OCI-LY3 (cell line): ENCODE measurements at regions not wholly inside any gene's neighbourhood (a gene's known extent, or its start where the extent isn't known, plus 50 kb on each side); places are given as distances from the start of the nearest gene placed in this dataset.

Experiments
- H2AFZ ChIP-seq: fragments of 200-600, 300-600 bp; shearing (Covaris generic); 2 replicates; pipeline ENCODE4 v1.6.0; 2014; ENCODE audit warnings: antibody characterized with exemption, low read depth, low read length
- H3K27ac ChIP-seq: fragments of 200-600, 300-600 bp; sonication (generic); 2 replicates; pipeline ENCODE4 v1.5.1; 2014; ENCODE audit warnings: mild to moderate bottlenecking, low read length, moderate library complexity, mixed read lengths
- H3K27me3 ChIP-seq: fragments of 200-600, 300-600 bp; sonication (generic); 2 replicates; pipeline ENCODE4 v1.6.1; 2014; ENCODE audit warnings: low read depth, low read length, mixed read lengths
- H3K36me3 ChIP-seq: fragments of 200-600, 300-600 bp; sonication (generic); replicated peaks from 2 replicates; pipeline ENCODE3; 2014; ENCODE audit warnings: low read depth, low read length, mixed read lengths
- H3K4me1 ChIP-seq: fragments of 300-600, 200-600 bp; sonication (generic); 2 replicates; pipeline ENCODE4 v1.6.1; 2014; ENCODE audit warnings: low read length, mixed read lengths
- H3K4me2 ChIP-seq: fragments of 200-600, 300-600 bp; sonication (generic); 2 replicates; pipeline ENCODE4 v1.6.1; 2014; ENCODE audit warnings: low read length, mixed read lengths
- H3K4me3 ChIP-seq: fragments of 300-600, 200-600 bp; sonication (generic); 2 replicates; pipeline ENCODE4 v1.5.1; 2014; ENCODE audit warnings: antibody characterized with exemption, mild to moderate bottlenecking, low read length, moderate library complexity
- H3K79me2 ChIP-seq: fragments of 300-600, 200-600 bp; shearing (Covaris generic); 2 replicates; pipeline ENCODE4 v1.6.1; 2014; ENCODE audit warnings: mild to moderate bottlenecking, low read length, mixed read lengths
- H3K9ac ChIP-seq: fragments of 300-600, 200-600 bp; shearing (Covaris generic); 2 replicates; pipeline ENCODE4 v1.6.0; 2014; ENCODE audit warnings: mild to moderate bottlenecking, low read length, moderate library complexity
- H3K9me3 ChIP-seq: fragments of 200-600, 300-600 bp; shearing (Covaris generic); 2 replicates; pipeline ENCODE4 v1.6.1; 2014; ENCODE audit warnings: low read length, mixed read lengths; ENCODE audit not compliant: insufficient read depth
- H4K20me1 ChIP-seq: fragments of 200-600, 300-600 bp; sonication (generic); 2 replicates; pipeline ENCODE4 v1.6.1; 2016; ENCODE audit warnings: low read length, mixed read lengths; ENCODE audit not compliant: insufficient read depth
- EZH2phosphoT487 ChIP-seq: fragments of 200-600 bp; shearing (Covaris generic); IDR thresholded peaks from 2 replicates; pipeline ENCODE4 v1.6.1; 2018; ENCODE audit warnings: antibody characterized with exemption, mixed run types, low read depth
- TF ChIP-seq, protein P1 (sequence below): fragments of 200-600, 300-600 bp; sonication (generic); IDR thresholded peaks from 2 replicates; pipeline ENCODE4 v1.5.1; 2014; ENCODE audit warnings: antibody characterized with exemption, low read length, low read depth

DNA sequence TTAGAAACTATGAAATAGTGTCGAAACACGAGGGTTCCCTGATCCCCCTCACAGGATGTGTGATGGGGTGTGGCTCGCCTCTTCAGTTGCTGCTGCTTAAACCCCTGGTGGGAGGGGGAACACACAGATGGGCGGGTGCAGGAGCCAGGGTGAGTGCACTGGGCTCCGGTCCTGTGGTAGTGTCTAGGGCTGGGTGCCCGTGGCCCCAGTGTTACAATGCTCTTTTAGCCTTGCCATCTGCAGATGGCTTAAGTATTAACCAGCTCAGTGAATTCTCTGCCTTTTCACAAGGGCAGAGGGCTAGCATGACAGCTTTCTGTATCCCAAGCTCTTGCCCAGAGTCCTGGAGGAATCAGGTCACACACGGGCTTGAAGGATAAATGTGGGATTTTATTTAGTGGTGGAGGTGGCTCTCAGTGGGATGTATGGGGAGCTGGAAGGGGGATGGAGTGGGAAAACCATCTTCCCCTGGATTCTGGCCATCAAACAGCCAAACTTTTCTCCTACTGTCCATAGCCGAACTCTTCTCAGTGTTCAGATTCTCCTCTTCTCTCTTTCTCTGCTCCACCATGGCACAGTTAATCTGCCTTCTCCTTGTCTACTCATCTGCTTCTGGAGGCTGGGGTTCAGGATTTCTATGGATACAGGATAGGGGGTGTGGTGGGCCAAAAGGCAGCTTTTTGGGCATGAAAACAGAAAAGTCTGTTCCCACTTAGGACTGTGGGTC lies 659.0 kb downstream of the EPM2A start:
- H3K9me3 ChIP-seq = no peaks in the 10 kb centered on the region
- no peaks in the 10 kb centered on the region for H3K27me3 ChIP-seq
- H2AFZ ChIP-seq = no peak overlapping the region
- H4K20me1 ChIP-seq = no peaks in the 10 kb centered on the region
- H3K4me3 ChIP-seq = no peak overlapping the region
- H3K9ac ChIP-seq = no peak overlapping the region
- no peak for TF ChIP-seq EZH2phosphoT487
- TF ChIP-seq, protein P1, sequence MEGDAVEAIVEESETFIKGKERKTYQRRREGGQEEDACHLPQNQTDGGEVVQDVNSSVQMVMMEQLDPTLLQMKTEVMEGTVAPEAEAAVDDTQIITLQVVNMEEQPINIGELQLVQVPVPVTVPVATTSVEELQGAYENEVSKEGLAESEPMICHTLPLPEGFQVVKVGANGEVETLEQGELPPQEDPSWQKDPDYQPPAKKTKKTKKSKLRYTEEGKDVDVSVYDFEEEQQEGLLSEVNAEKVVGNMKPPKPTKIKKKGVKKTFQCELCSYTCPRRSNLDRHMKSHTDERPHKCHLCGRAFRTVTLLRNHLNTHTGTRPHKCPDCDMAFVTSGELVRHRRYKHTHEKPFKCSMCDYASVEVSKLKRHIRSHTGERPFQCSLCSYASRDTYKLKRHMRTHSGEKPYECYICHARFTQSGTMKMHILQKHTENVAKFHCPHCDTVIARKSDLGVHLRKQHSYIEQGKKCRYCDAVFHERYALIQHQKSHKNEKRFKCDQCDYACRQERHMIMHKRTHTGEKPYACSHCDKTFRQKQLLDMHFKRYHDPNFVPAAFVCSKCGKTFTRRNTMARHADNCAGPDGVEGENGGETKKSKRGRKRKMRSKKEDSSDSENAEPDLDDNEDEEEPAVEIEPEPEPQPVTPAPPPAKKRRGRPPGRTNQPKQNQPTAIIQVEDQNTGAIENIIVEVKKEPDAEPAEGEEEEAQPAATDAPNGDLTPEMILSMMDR = no peak
- no peak overlapping the region for H3K4me2 ChIP-seq
- H3K36me3 ChIP-seq = no peaks in the 10 kb centered on the region
- H3K27ac ChIP-seq = no peak overlapping the region
- no peaks in the 10 kb centered on the region for H3K4me1 ChIP-seq
- H3K79me2 ChIP-seq = no peaks in the 10 kb centered on the region

DNA sequence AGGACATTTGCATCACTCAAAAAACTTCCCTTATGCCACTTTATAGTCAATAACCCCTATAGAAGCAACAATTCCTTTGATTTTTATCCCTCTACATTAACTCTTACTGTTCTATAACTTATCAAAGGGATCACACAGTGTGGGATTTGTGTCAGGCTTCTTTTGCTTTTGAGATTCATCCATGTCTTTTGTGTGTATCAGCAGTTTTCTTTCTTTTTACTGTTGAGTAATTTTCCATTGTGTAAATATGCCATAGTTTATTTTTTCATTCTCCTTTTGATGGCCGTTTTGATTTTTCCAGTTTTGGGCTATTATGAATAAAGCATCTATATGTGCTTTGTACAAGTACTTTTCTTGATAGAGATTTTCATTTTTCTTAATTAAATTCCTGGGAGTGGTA lies 657.9 kb downstream of the EPM2A start:
- Histone ChIP-seq H3K27ac (no peak overlapping the region), H2AFZ (no peak overlapping the region), H3K4me3 (no peak overlapping the region), H3K79me2 (no peaks in the 10 kb centered on the region), H3K4me2 (no peak overlapping the region), H3K9me3 (no peaks in the 10 kb centered on the region), H3K4me1 (no peaks in the 10 kb centered on the region), H3K9ac (no peak overlapping the region), H3K36me3 (no peaks in the 10 kb centered on the region), H3K27me3 (no peaks in the 10 kb centered on the region), H4K20me1 (no peaks in the 10 kb centered on the region)
- TF ChIP-seq, protein P1 = no peak
- TF ChIP-seq EZH2phosphoT487 = no peak

DNA sequence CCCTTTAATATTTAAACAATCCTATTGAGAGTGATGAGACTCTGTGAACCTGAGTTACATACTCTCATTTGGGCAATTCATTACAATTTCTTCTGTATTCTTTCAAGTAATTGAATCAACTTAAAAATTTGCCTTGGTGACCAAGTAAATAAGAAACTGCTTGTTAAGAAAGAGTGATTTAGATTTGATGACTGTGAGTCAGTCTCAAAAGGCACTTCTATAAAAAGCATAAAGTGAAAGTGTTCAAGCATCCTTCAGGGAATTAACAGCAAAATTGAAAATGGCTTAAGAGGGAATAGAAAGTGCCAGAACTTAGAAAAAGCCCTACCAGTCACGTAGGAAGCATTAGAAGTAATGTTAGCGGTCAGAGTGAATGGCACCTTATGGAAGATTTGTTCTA lies 654.7 kb downstream of the EPM2A start:
- TF ChIP-seq, protein P1 = no peak
- no peak for TF ChIP-seq EZH2phosphoT487
- H3K36me3 ChIP-seq = no peaks in the 10 kb centered on the region

DNA sequence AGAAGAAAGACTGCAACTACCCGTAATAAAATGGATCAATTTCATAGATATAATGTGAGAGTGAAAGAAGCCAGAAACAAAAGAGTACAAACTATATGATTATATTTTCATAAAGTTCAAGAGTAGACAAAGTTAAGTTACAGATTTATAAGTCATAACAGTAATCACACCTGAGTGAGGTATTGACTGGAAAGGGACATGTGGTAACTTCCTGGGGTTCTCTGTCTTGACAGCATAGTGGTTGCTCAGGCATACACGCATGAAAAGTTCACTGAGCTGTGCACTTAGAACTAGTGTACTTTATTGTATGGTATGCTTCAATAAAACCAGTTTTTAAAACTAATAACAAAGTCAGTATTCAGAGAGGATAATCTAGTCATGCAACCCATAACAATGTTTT lies 653.6 kb downstream of the EPM2A start:
- Histone ChIP-seq H4K20me1 (no peaks in the 10 kb centered on the region), H2AFZ (no peak overlapping the region), H3K4me2 (no peak overlapping the region), H3K4me3 (no peak overlapping the region), H3K9me3 (no peaks in the 10 kb centered on the region), H3K36me3 (no peaks in the 10 kb centered on the region), H3K9ac (no peak overlapping the region), H3K27me3 (no peaks in the 10 kb centered on the region), H3K79me2 (no peaks in the 10 kb centered on the region), H3K27ac (no peak overlapping the region), H3K4me1 (no peaks in the 10 kb centered on the region)
- TF ChIP-seq, protein P1 = no peak
- no peak for TF ChIP-seq EZH2phosphoT487

More for the DNA sequence above, 654.7 kb downstream of the EPM2A start:
- Histone ChIP-seq H3K27me3 (no peaks in the 10 kb centered on the region), H2AFZ (no peak overlapping the region), H3K9ac (no peak overlapping the region), H3K4me1 (no peaks in the 10 kb centered on the region), H4K20me1 (no peaks in the 10 kb centered on the region), H3K9me3 (no peaks in the 10 kb centered on the region), H3K4me3 (no peak overlapping the region), H3K79me2 (no peaks in the 10 kb centered on the region), H3K4me2 (no peak overlapping the region), H3K27ac (no peak overlapping the region)
